ENCODE measurements at regions not wholly inside any gene's neighbourhood (a gene's known extent, or its start where the extent isn't known, plus 50 kb on each side); places are given as distances from the start of the nearest gene placed in this dataset.

GRCh38 chr3:98963546-98963945, 62.1 kb upstream of the DCBLD2 start:
- no peak for TF ChIP-seq CTCF (conservative IDR thresholded peaks at IDR 0.05; ENCODE audit: low read length)
- no peak for TF ChIP-seq EZH2phosphoT487 (IDR thresholded peaks at IDR 0.05; ENCODE audit: borderline replicate concordance)
